Epithelial cell of proximal tubule (primary cell): ENCODE measurements at regions not wholly inside any gene's neighbourhood (a gene's known extent, or its start where the extent isn't known, plus 50 kb on each side); places are given as distances from the start of the nearest gene placed in this dataset.

Source experiments
- DNase-seq: peaks from one replicate; pipeline ENCODE4 v3.0.0-alpha.2; 2011; ENCODE audit warnings: low read depth
- H3K4me3 ChIP-seq: 2 replicates; pipeline ENCODE4 v1.5.1; 2011; ENCODE audit warnings: low read depth, mild to moderate bottlenecking, low read length
- TF ChIP-seq, protein P1 (sequence below): conservative IDR thresholded peaks from 2 replicates; pipeline ENCODE4 v1.5.1; 2012; ENCODE audit warnings: low read depth, mild to moderate bottlenecking, low read length

GRCh38 chr12:114794049-114794558 is 110.1 kb upstream of the TBX3 start:
- TF ChIP-seq, protein P1, sequence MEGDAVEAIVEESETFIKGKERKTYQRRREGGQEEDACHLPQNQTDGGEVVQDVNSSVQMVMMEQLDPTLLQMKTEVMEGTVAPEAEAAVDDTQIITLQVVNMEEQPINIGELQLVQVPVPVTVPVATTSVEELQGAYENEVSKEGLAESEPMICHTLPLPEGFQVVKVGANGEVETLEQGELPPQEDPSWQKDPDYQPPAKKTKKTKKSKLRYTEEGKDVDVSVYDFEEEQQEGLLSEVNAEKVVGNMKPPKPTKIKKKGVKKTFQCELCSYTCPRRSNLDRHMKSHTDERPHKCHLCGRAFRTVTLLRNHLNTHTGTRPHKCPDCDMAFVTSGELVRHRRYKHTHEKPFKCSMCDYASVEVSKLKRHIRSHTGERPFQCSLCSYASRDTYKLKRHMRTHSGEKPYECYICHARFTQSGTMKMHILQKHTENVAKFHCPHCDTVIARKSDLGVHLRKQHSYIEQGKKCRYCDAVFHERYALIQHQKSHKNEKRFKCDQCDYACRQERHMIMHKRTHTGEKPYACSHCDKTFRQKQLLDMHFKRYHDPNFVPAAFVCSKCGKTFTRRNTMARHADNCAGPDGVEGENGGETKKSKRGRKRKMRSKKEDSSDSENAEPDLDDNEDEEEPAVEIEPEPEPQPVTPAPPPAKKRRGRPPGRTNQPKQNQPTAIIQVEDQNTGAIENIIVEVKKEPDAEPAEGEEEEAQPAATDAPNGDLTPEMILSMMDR = no peak
- no peak for DNase-seq
- no peak overlapping the region for H3K4me3 ChIP-seq

DNA sequence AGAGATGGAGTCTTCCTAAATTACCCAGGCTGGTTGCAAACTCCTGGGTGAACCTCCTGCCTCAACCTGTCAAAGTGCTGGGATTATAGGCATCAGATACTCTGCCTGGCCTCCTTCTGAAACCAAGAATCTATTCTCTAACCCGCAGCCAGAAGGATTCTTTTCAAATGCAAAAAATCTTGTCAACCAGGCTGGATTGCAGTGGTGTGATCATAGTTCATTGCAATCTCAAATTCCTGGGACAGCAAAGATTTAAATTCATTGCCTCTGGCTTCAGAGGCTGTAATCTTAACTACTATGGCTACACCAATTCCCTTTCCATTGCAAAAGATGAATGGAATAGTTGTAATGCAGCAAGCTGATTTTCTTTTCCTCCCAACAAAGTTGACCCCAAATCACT is 106.3 kb upstream of the TBX3 start:
- no peak overlapping the region for H3K4me3 ChIP-seq
- TF ChIP-seq, protein P1 = no peak

DNA sequence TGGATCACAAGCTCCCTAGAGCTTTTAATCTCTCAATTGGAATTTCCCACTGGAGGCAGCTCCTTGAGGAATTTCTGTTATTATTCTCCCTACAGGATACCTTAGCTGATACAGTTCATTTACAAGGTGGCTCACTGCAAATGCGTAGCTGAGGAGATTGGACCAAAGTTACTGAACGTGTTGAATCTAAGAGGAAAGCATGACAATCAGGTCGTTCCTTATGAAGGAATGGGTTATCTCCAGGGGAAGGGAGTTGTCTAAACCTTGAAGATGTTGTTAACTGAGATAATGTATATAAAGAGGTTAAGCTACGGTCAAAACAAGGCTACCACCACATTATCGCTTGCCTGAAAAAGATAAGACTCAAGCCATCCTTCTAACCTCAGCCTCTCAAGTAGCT is 105.8 kb upstream of the TBX3 start:
- TF ChIP-seq, protein P1 = no peak
- DNase-seq = no peak

More for the DNA sequence above, 106.3 kb upstream of the TBX3 start:
- DNase-seq = no peak

GRCh38 chr12:114789276-114789675 is 105.3 kb upstream of the TBX3 start:
- DNase-seq = no peak
- no peak overlapping the region for H3K4me3 ChIP-seq
- TF ChIP-seq, protein P1 = no peak

More for the DNA sequence above, 105.8 kb upstream of the TBX3 start:
- no peak overlapping the region for H3K4me3 ChIP-seq

DNA sequence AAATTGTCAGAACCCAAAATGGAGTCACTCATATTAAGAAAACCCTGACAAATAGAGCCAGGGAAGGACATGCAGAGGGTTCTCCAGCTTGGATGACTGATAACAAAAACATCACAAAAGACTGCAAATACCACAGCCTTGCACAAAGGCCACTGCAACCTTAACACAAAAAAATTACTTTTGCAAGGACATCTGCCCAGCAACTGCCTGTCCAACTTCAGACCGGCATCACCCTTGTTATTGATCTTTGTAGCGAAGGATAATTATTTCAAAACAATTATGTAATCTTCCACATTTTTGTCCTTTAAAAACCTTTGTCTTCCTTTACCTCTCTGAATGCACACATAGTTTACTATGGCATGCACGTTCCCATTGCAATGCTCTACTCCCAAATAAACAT is 100.6 kb upstream of the TBX3 start:
- no peak overlapping the region for H3K4me3 ChIP-seq
- TF ChIP-seq, protein P1 = no peak
- DNase-seq = no peak

GRCh38 chr12:114783089-114783618 is 99.2 kb upstream of the TBX3 start:
- H3K4me3 ChIP-seq = no peak overlapping the region
- TF ChIP-seq, protein P1 = no peak
- no peak for DNase-seq

DNA sequence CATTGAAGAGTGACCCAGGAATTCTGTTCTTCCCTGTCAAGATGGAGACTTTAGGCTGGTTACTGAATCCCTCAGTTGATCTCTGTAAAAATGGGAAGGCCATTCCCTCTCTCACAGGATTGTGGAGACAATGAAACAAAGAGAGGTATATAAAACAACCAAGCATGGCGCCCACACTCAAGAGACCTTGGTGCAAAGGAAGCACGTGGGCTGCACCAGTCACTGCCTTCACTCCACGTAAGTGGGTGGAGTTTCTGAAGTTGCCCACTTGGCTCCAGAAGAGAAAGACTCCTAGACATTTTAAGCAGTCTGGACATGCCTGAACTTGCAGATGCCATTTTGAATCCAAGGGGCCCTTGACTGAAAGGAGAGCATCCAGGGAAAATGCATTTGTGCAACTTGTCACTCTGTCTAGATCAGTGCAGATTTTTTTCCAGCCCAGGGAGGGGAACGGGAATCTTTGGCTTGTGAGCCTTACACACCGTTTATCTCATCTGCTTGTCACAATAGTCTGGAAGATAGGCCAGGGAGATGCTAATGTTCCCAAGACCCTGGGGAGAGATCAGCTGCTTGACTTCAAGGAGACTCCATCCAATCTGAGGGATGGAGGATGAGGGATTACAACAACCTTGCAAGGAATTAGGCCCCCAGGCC is 96.9 kb upstream of the TBX3 start:
- TF ChIP-seq, protein P1 = no peak
- no peak for DNase-seq
- H3K4me3 ChIP-seq = no peak overlapping the region
